ENCODE measurements at regions not wholly inside any gene's neighbourhood (a gene's known extent, or its start where the extent isn't known, plus 50 kb on each side); places are given as distances from the start of the nearest gene placed in this dataset.

DNA sequence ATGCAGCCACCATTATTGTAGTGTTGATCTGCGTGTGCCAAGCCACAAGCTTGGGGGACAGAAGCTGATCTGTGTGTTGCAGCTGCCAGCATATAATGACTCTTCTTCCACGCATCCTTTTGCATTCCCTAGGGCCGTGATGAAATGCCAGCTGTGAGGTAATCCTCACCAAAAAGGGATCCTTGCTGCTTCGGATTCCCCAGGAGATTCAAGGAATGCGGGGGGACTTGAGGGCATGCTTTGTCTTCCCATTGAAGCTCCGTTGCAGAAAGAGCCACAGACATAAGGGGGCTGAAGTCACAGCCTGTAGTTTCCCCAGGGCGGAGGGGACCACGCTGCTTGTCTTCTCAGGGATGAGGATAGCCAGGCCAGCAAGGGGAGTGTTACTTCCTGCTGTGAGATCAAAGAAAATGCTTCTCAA, 281.6 kb upstream of the FMN2 start:
- TF ChIP-seq RAD21 (IDR thresholded peaks at IDR 0.05; ENCODE audit: low read length) (no peak), POLR2A (IDR thresholded peaks at IDR 0.05; ENCODE audit: low read depth, low read length) (no peak)
- TF ChIP-seq, protein P1, sequence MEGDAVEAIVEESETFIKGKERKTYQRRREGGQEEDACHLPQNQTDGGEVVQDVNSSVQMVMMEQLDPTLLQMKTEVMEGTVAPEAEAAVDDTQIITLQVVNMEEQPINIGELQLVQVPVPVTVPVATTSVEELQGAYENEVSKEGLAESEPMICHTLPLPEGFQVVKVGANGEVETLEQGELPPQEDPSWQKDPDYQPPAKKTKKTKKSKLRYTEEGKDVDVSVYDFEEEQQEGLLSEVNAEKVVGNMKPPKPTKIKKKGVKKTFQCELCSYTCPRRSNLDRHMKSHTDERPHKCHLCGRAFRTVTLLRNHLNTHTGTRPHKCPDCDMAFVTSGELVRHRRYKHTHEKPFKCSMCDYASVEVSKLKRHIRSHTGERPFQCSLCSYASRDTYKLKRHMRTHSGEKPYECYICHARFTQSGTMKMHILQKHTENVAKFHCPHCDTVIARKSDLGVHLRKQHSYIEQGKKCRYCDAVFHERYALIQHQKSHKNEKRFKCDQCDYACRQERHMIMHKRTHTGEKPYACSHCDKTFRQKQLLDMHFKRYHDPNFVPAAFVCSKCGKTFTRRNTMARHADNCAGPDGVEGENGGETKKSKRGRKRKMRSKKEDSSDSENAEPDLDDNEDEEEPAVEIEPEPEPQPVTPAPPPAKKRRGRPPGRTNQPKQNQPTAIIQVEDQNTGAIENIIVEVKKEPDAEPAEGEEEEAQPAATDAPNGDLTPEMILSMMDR (conservative IDR thresholded peaks at IDR 0.05; ENCODE audit: low read depth, low read length), result no peak

Data from IMR-90 (cell line).